HEK293T (cell line): ENCODE measurements at regions not wholly inside any gene's neighbourhood (a gene's known extent, or its start where the extent isn't known, plus 50 kb on each side); places are given as distances from the start of the nearest gene placed in this dataset.

Experiments
- ARNT ChIP-seq: fragments of 450-650 bp; IDR thresholded peaks from 2 replicates; pipeline ENCODE4 v1.6.1; 2017; ENCODE audit warnings: mild to moderate bottlenecking
- BHLHE40 ChIP-seq: fragments of 450-650 bp; IDR thresholded peaks from 2 replicates; pipeline ENCODE4 v1.6.1; 2016; ENCODE audit warnings: mild to moderate bottlenecking, moderate library complexity, borderline replicate concordance
- ELF4 ChIP-seq: fragments of 450-650 bp; IDR thresholded peaks from 2 replicates; pipeline ENCODE4 v1.6.1; 2017; ENCODE audit warnings: antibody characterized with exemption
- FOXM1 ChIP-seq: fragments of 450-650 bp; IDR thresholded peaks from 2 replicates; pipeline ENCODE4 v1.6.1; 2017; ENCODE audit warnings: mild to moderate bottlenecking, borderline replicate concordance
- HDGF ChIP-seq: fragments of 450-650 bp; IDR thresholded peaks from 2 replicates; pipeline ENCODE4 v1.6.1; 2017; ENCODE audit warnings: antibody characterized with exemption, borderline replicate concordance
- L3MBTL2 ChIP-seq: fragments of 450-650 bp; conservative IDR thresholded peaks from 2 replicates; pipeline ENCODE4 v1.6.1; 2016; ENCODE audit warnings: mild to moderate bottlenecking
- LEF1 ChIP-seq: fragments of 450-650 bp; IDR thresholded peaks from 2 replicates; pipeline ENCODE4 v1.6.1; 2017; ENCODE audit warnings: mild to moderate bottlenecking, borderline replicate concordance
- NFRKB ChIP-seq: fragments of 450-650 bp; IDR thresholded peaks from 2 replicates; pipeline ENCODE4 v1.6.1; 2016; ENCODE audit warnings: mild to moderate bottlenecking, moderate library complexity
- PKNOX1 ChIP-seq: fragments of 450-650 bp; IDR thresholded peaks from 2 replicates; pipeline ENCODE4 v1.6.1; 2016
- SP1 ChIP-seq: fragments of 450-650 bp; IDR thresholded peaks from 2 replicates; pipeline ENCODE4 v1.6.1; 2017
- SUZ12 ChIP-seq: fragments of 450-650 bp; IDR thresholded peaks from 2 replicates; pipeline ENCODE4 v1.6.1; 2016; ENCODE audit warnings: mild to moderate bottlenecking
- TARDBP ChIP-seq: fragments of 450-650 bp; IDR thresholded peaks from 2 replicates; pipeline ENCODE4 v1.6.1; 2016
- ZNF384 ChIP-seq: fragments of 450-650 bp; IDR thresholded peaks from 2 replicates; pipeline ENCODE4 v1.6.1; 2016

- no peak for TF ChIP-seq PKNOX1
- no peak for TF ChIP-seq BHLHE40
- no peak for TF ChIP-seq SP1
- no peak for TF ChIP-seq SUZ12
- TF ChIP-seq ZNF384: no peak
- TF ChIP-seq NFRKB: no peak
- TF ChIP-seq TARDBP: no peak
- no peak for TF ChIP-seq ELF4
- no peak for TF ChIP-seq L3MBTL2
- no peak for TF ChIP-seq FOXM1
- no peak for TF ChIP-seq ARNT
- TF ChIP-seq HDGF: no peak
- TF ChIP-seq LEF1: no peak
Measured at GRCh38 chr5:12022444-12022843, 118.2 kb upstream of the CTNND2 start.
